SW 1271 (cell line): ENCODE measurements at regions not wholly inside any gene's neighbourhood (a gene's known extent, or its start where the extent isn't known, plus 50 kb on each side); places are given as distances from the start of the nearest gene placed in this dataset.

Experiments used
- DNase-seq, 2 experiments: peaks; one replicate each; lab custom pipeline; 2025; lab: John Stamatoyannopoulos, UW

- DNase-seq = no peak
Observed at GRCh38 chr11:104433751-104434150, 269.8 kb upstream of the PDGFD start.

GRCh38 chr11:104432981-104433380 is 269.0 kb upstream of the PDGFD start:
- DNase-seq = no peak

GRCh38 chr11:104432526-104432925 is 268.6 kb upstream of the PDGFD start:
- DNase-seq = no peak

GRCh38 chr11:104422324-104422944 is 258.5 kb upstream of the PDGFD start:
- DNase-seq = no peak

- no peak for DNase-seq
Observed at GRCh38 chr11:104410336-104410735, 246.4 kb upstream of the PDGFD start.

- DNase-seq = no peak
Observed at GRCh38 chr11:104408630-104409029, 244.7 kb upstream of the PDGFD start.

- DNase-seq = no peak
Observed at GRCh38 chr11:104405277-104405676, 241.3 kb upstream of the PDGFD start.

- DNase-seq = no peak
Observed at GRCh38 chr11:104404231-104405175, 240.6 kb upstream of the PDGFD start.

GRCh38 chr11:104402812-104403521 is 239.0 kb upstream of the PDGFD start:
- DNase-seq = no peak

GRCh38 chr11:104394508-104394907 is 230.6 kb upstream of the PDGFD start:
- DNase-seq = no peak

GRCh38 chr11:104390651-104391050 is 226.7 kb upstream of the PDGFD start:
- DNase-seq = no peak

- DNase-seq = no peak
Observed at GRCh38 chr11:104385884-104386283, 221.9 kb upstream of the PDGFD start.

- no peak for DNase-seq
Observed at GRCh38 chr11:104380358-104380757, 216.4 kb upstream of the PDGFD start.

GRCh38 chr11:104372111-104372510 is 208.2 kb upstream of the PDGFD start:
- DNase-seq = no peak

GRCh38 chr11:104370478-104370877 is 206.5 kb upstream of the PDGFD start:
- no peak for DNase-seq

GRCh38 chr11:104369761-104370160 is 205.8 kb upstream of the PDGFD start:
- no peak for DNase-seq

- no peak for DNase-seq
Observed at GRCh38 chr11:104366321-104366734, 202.4 kb upstream of the PDGFD start.

- DNase-seq = no peak
Observed at GRCh38 chr11:104365676-104366075, 201.7 kb upstream of the PDGFD start.

GRCh38 chr11:104361975-104362374 is 198.0 kb upstream of the PDGFD start:
- no peak for DNase-seq

GRCh38 chr11:104352036-104352435 is 188.1 kb upstream of the PDGFD start:
- no peak for DNase-seq

- DNase-seq = peak in 1 of 2 experiments; percentile 29
Observed at GRCh38 chr11:104343578-104343977, 179.6 kb upstream of the PDGFD start.

- no peak for DNase-seq
Observed at GRCh38 chr11:104340590-104340989, 176.6 kb upstream of the PDGFD start.

GRCh38 chr11:104339380-104339831 is 175.5 kb upstream of the PDGFD start:
- DNase-seq = no peak
